ENCODE measurements at regions not wholly inside any gene's neighbourhood (a gene's known extent, or its start where the extent isn't known, plus 50 kb on each side); places are given as distances from the start of the nearest gene placed in this dataset.

DNA sequence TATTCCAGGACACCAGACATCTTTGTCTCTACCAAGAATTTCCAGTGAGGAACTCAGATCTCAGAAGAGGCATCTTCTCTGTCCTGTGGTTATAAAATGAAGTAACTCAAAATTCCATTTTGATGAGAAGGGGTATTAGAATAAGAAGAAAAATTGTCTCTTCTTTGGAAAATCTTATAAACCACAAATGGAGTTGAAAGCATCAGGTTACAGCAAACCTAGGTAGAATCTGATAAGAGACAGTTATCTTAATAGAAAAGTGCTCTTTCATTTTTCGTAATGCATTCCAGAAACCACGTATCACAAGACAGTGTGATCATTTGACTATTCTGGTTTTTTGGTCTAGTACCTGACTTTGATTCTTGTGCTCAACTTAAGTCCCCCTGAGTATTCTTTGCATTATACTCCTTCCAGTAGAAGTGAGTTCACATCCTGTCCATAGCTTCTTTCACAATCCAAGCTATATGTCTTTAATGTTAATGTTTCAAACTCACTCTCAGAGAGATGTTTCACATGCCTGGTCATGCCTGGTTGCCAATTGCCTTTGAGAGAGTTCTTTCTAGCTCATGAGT, 120.9 kb upstream of the PRDX6 start:
- no peak overlapping the region for H2BK120ac ChIP-seq (ENCODE audit: low read depth, low read length)
- H3K27ac ChIP-seq (ENCODE audit: low read depth, low read length) = no peak overlapping the region
- H4K8ac ChIP-seq (ENCODE audit: low read depth, low read length) = no peak overlapping the region
- no peak overlapping the region for H2BK15ac ChIP-seq (replicated peaks; ENCODE audit: low read depth)
- H3K4me2 ChIP-seq (ENCODE audit: low read length) = no peak overlapping the region
- H3K4me3 ChIP-seq (ENCODE audit: low read length) = no peak overlapping the region
- no peaks in the 10 kb centered on the region for H3K36me3 ChIP-seq (ENCODE audit: control insufficient read depth, insufficient read depth, low read length)
- no peak overlapping the region for H3K23ac ChIP-seq (ENCODE audit: low read length)
- no peaks in the 10 kb centered on the region for H3K4me1 ChIP-seq (ENCODE audit: control insufficient read depth, low read depth, low read length)
- no peak overlapping the region for H2AK5ac ChIP-seq (ENCODE audit: low read length)
- H3K18ac ChIP-seq (ENCODE audit: low read length) = no peak overlapping the region
- no peak overlapping the region for H4K5ac ChIP-seq (ENCODE audit: low read length)
- no CpG with 5 or more reads among the region's 2 CpGs for WGBS (ENCODE audit: extremely low coverage, insufficient coverage, low lambda C conversion rate)
- no peak overlapping the region for H3K4ac ChIP-seq (ENCODE audit: low read depth, low read length)
- H3K27me3 ChIP-seq (ENCODE audit: insufficient read depth, low read length, poor library complexity) = no peaks in the 10 kb centered on the region
- no peak overlapping the region for H3K56ac ChIP-seq (ENCODE audit: low read length)
- H3K79me2 ChIP-seq (ENCODE audit: control insufficient read depth, insufficient read depth, low read length) = no peaks in the 10 kb centered on the region
- DNase-seq = no peak
- H3K9ac ChIP-seq (ENCODE audit: low read length) = no peak overlapping the region
- no peaks in the 10 kb centered on the region for H3K79me1 ChIP-seq (ENCODE audit: low read length)
- H2BK5ac ChIP-seq (ENCODE audit: low read length) = no peak overlapping the region

GRCh38 chr1:173360487-173361063, 116.6 kb upstream of the PRDX6 start:
- H2BK120ac ChIP-seq (ENCODE audit: low read depth, low read length) = no peak overlapping the region
- no peaks in the 10 kb centered on the region for H3K4me1 ChIP-seq (ENCODE audit: control insufficient read depth, low read depth, low read length)
- no peak overlapping the region for H3K18ac ChIP-seq (ENCODE audit: low read length)
- H3K79me2 ChIP-seq (ENCODE audit: control insufficient read depth, insufficient read depth, low read length) = no peaks in the 10 kb centered on the region
- H3K27me3 ChIP-seq (ENCODE audit: insufficient read depth, low read length, poor library complexity) = no peaks in the 10 kb centered on the region
- H4K8ac ChIP-seq (ENCODE audit: low read depth, low read length) = no peak overlapping the region
- no CpG with 5 or more reads among the region's 3 CpGs for WGBS (ENCODE audit: extremely low coverage, insufficient coverage, low lambda C conversion rate)
- no peak overlapping the region for H3K23ac ChIP-seq (ENCODE audit: low read length)
- H3K36me3 ChIP-seq (ENCODE audit: control insufficient read depth, insufficient read depth, low read length) = no peaks in the 10 kb centered on the region
- no peak overlapping the region for H3K4me2 ChIP-seq (ENCODE audit: low read length)
- no peak for DNase-seq
- no peak overlapping the region for H4K5ac ChIP-seq (ENCODE audit: low read length)
- H3K4me3 ChIP-seq (ENCODE audit: low read length) = no peak overlapping the region
- H2BK5ac ChIP-seq (ENCODE audit: low read length) = no peak overlapping the region
- H3K56ac ChIP-seq (ENCODE audit: low read length) = no peak overlapping the region
- no peak overlapping the region for H3K4ac ChIP-seq (ENCODE audit: low read depth, low read length)
- H3K9ac ChIP-seq (ENCODE audit: low read length) = no peak overlapping the region
- no peak overlapping the region for H2BK15ac ChIP-seq (replicated peaks; ENCODE audit: low read depth)
- no peaks in the 10 kb centered on the region for H3K79me1 ChIP-seq (ENCODE audit: low read length)
- H3K27ac ChIP-seq (ENCODE audit: low read depth, low read length) = no peak overlapping the region
- no peak overlapping the region for H2AK5ac ChIP-seq (ENCODE audit: low read length)

GRCh38 chr1:173362543-173362942, 114.6 kb upstream of the PRDX6 start:
- Histone ChIP-seq H3K18ac (ENCODE audit: low read length) (no peak overlapping the region), H3K36me3 (ENCODE audit: control insufficient read depth, insufficient read depth, low read length) (no peaks in the 10 kb centered on the region), H3K4me3 (ENCODE audit: low read length) (no peak overlapping the region), H2BK120ac (ENCODE audit: low read depth, low read length) (no peak overlapping the region), H3K79me1 (ENCODE audit: low read length) (no peaks in the 10 kb centered on the region), H2BK5ac (ENCODE audit: low read length) (no peak overlapping the region), H3K23ac (ENCODE audit: low read length) (no peak overlapping the region), H4K5ac (ENCODE audit: low read length) (no peak overlapping the region), H2AK5ac (ENCODE audit: low read length) (no peak overlapping the region), H4K8ac (ENCODE audit: low read depth, low read length) (no peak overlapping the region), H3K9ac (ENCODE audit: low read length) (no peak overlapping the region), H3K27ac (ENCODE audit: low read depth, low read length) (no peak overlapping the region), H3K79me2 (ENCODE audit: control insufficient read depth, insufficient read depth, low read length) (no peaks in the 10 kb centered on the region), H2BK15ac (replicated peaks; ENCODE audit: low read depth) (no peak overlapping the region), H3K4me1 (ENCODE audit: control insufficient read depth, low read depth, low read length) (no peaks in the 10 kb centered on the region), H3K4ac (ENCODE audit: low read depth, low read length) (no peak overlapping the region), H3K56ac (ENCODE audit: low read length) (no peak overlapping the region), H3K27me3 (ENCODE audit: insufficient read depth, low read length, poor library complexity) (no peaks in the 10 kb centered on the region), H3K4me2 (ENCODE audit: low read length) (no peak overlapping the region)
- WGBS (ENCODE audit: extremely low coverage, insufficient coverage, low lambda C conversion rate) = no CpG with 5 or more reads among the region's 2 CpGs
- no peak for DNase-seq

DNA sequence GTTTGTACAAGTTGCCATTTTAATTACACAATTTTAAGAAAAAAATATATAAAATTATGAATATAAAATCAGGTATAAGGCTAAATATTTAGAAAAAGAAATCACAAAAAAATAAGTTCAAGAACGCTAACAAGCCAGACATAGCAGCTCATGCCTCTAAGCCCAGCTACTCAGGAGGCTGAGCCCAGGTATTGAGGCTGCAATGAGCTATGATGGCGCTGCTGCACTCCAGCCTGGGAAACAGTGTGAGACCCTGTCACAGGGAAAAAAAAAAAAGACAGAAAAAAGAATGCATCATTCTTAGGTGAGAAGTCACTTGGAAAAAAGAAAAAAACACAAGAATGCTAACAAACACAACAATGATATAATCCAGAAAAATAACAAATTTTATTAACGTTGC, 112.3 kb upstream of the PRDX6 start:
- Histone ChIP-seq H3K4ac (ENCODE audit: low read depth, low read length) (no peak overlapping the region), H4K5ac (ENCODE audit: low read length) (no peak overlapping the region), H3K4me1 (ENCODE audit: control insufficient read depth, low read depth, low read length) (no peaks in the 10 kb centered on the region), H3K4me2 (ENCODE audit: low read length) (no peak overlapping the region), H4K8ac (ENCODE audit: low read depth, low read length) (no peak overlapping the region), H3K23ac (ENCODE audit: low read length) (no peak overlapping the region), H2BK120ac (ENCODE audit: low read depth, low read length) (no peak overlapping the region), H3K4me3 (ENCODE audit: low read length) (no peak overlapping the region), H2AK5ac (ENCODE audit: low read length) (no peak overlapping the region), H3K56ac (ENCODE audit: low read length) (no peak overlapping the region), H2BK5ac (ENCODE audit: low read length) (no peak overlapping the region), H3K36me3 (ENCODE audit: control insufficient read depth, insufficient read depth, low read length) (no peaks in the 10 kb centered on the region), H3K79me2 (ENCODE audit: control insufficient read depth, insufficient read depth, low read length) (no peaks in the 10 kb centered on the region), H2BK15ac (replicated peaks; ENCODE audit: low read depth) (no peak overlapping the region), H3K27ac (ENCODE audit: low read depth, low read length) (no peak overlapping the region), H3K18ac (ENCODE audit: low read length) (no peak overlapping the region), H3K79me1 (ENCODE audit: low read length) (no peaks in the 10 kb centered on the region), H3K27me3 (ENCODE audit: insufficient read depth, low read length, poor library complexity) (no peaks in the 10 kb centered on the region), H3K9ac (ENCODE audit: low read length) (no peak overlapping the region)
- peak; percentile 36 for DNase-seq
- WGBS (ENCODE audit: extremely low coverage, insufficient coverage, low lambda C conversion rate) = no CpG with 5 or more reads among the region's 3 CpGs

DNA sequence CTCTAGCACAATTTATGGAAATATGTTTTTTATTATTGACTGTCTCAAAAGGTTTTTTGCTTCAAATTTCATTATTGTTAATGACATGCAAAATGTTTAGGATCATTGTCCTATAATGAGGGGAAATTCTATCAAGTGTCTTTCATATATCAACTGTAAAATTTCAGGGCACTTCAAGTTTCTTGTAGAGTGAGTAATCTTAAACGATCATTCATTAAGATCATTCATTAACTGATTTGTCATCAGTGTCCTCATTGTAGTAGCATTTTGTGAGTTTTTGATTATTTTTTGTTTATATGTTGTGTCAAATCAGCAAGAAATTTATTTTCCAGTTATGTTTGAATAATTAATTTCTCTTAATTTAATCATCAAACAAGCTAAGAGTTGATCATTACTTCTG, 111.8 kb upstream of the PRDX6 start:
- H3K79me1 ChIP-seq (ENCODE audit: low read length) = no peaks in the 10 kb centered on the region
- no peak overlapping the region for H3K4ac ChIP-seq (ENCODE audit: low read depth, low read length)
- no peaks in the 10 kb centered on the region for H3K79me2 ChIP-seq (ENCODE audit: control insufficient read depth, insufficient read depth, low read length)
- no peak overlapping the region for H2AK5ac ChIP-seq (ENCODE audit: low read length)
- no peak overlapping the region for H3K23ac ChIP-seq (ENCODE audit: low read length)
- DNase-seq = no peak
- H2BK120ac ChIP-seq (ENCODE audit: low read depth, low read length) = no peak overlapping the region
- no CpG with 5 or more reads among the region's 1 CpG for WGBS (ENCODE audit: extremely low coverage, insufficient coverage, low lambda C conversion rate)
- no peaks in the 10 kb centered on the region for H3K27me3 ChIP-seq (ENCODE audit: insufficient read depth, low read length, poor library complexity)
- H3K4me2 ChIP-seq (ENCODE audit: low read length) = no peak overlapping the region
- H2BK15ac ChIP-seq (replicated peaks; ENCODE audit: low read depth) = no peak overlapping the region
- H4K5ac ChIP-seq (ENCODE audit: low read length) = no peak overlapping the region
- no peak overlapping the region for H4K8ac ChIP-seq (ENCODE audit: low read depth, low read length)
- H3K9ac ChIP-seq (ENCODE audit: low read length) = no peak overlapping the region
- H3K4me1 ChIP-seq (ENCODE audit: control insufficient read depth, low read depth, low read length) = no peaks in the 10 kb centered on the region
- no peak overlapping the region for H3K4me3 ChIP-seq (ENCODE audit: low read length)
- no peaks in the 10 kb centered on the region for H3K36me3 ChIP-seq (ENCODE audit: control insufficient read depth, insufficient read depth, low read length)
- no peak overlapping the region for H2BK5ac ChIP-seq (ENCODE audit: low read length)
- no peak overlapping the region for H3K27ac ChIP-seq (ENCODE audit: low read depth, low read length)
- no peak overlapping the region for H3K56ac ChIP-seq (ENCODE audit: low read length)
- no peak overlapping the region for H3K18ac ChIP-seq (ENCODE audit: low read length)

DNA sequence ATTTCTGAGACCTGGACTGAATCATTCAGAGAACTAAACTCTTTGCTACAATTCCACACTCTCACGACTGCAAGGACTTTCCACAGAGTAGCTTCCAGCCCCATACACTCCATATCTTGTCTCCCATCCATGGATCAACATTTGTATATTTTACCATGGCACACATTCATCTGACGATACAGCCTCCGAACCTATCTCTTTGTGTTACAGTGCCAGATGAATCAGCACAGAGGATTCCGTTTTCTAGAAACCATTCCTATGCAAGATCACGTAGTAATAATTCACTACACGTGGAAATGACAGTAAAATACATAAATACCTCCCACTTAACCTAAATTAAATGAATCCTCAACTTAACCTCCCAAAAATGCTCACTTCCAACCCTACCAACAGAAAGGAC, 110.0 kb upstream of the PRDX6 start:
- Histone ChIP-seq H3K4ac (ENCODE audit: low read depth, low read length) (no peak overlapping the region), H3K27ac (ENCODE audit: low read depth, low read length) (no peak overlapping the region), H3K79me2 (ENCODE audit: control insufficient read depth, insufficient read depth, low read length) (no peaks in the 10 kb centered on the region), H3K23ac (ENCODE audit: low read length) (no peak overlapping the region), H2BK5ac (ENCODE audit: low read length) (no peak overlapping the region), H2BK120ac (ENCODE audit: low read depth, low read length) (no peak overlapping the region), H3K27me3 (ENCODE audit: insufficient read depth, low read length, poor library complexity) (no peaks in the 10 kb centered on the region), H3K79me1 (ENCODE audit: low read length) (no peaks in the 10 kb centered on the region), H2BK15ac (replicated peaks; ENCODE audit: low read depth) (no peak overlapping the region), H3K4me1 (ENCODE audit: control insufficient read depth, low read depth, low read length) (no peaks in the 10 kb centered on the region), H3K9ac (ENCODE audit: low read length) (no peak overlapping the region), H3K4me3 (ENCODE audit: low read length) (no peak overlapping the region), H3K4me2 (ENCODE audit: low read length) (no peak overlapping the region), H2AK5ac (ENCODE audit: low read length) (no peak overlapping the region), H4K8ac (ENCODE audit: low read depth, low read length) (no peak overlapping the region), H4K5ac (ENCODE audit: low read length) (no peak overlapping the region), H3K18ac (ENCODE audit: low read length) (no peak overlapping the region), H3K56ac (ENCODE audit: low read length) (no peak overlapping the region), H3K36me3 (ENCODE audit: control insufficient read depth, insufficient read depth, low read length) (no peaks in the 10 kb centered on the region)
- WGBS (ENCODE audit: extremely low coverage, insufficient coverage, low lambda C conversion rate) = 100% methylated on average over 2 of the region's 6 CpGs
- DNase-seq = no peak
